ENCODE measurements at regions not wholly inside any gene's neighbourhood (a gene's known extent, or its start where the extent isn't known, plus 50 kb on each side); places are given as distances from the start of the nearest gene placed in this dataset.

- H3K27me3 ChIP-seq = no peaks in the 10 kb centered on the region
- TF ChIP-seq POLR2AphosphoS5 (IDR thresholded peaks at IDR 0.05) = no peak
- TF ChIP-seq POLR2A (IDR thresholded peaks at IDR 0.05) = no peak
- no peak for TF ChIP-seq EP300 (IDR thresholded peaks at IDR 0.05)
- TF ChIP-seq CTCF (IDR thresholded peaks at IDR 0.05) = no peak
- no peak overlapping the region for H3K27ac ChIP-seq
- H3K9me3 ChIP-seq = no peaks in the 10 kb centered on the region
- no peak for ATAC-seq
- no peak overlapping the region for H3K4me3 ChIP-seq
- H3K4me1 ChIP-seq = no peaks in the 10 kb centered on the region
- no CpG with 5 or more reads among the region's 3 CpGs for WGBS, 2 donors (ENCODE audit: low coverage in 1 of 2)
- H3K36me3 ChIP-seq = no peaks in the 10 kb centered on the region
Observed at GRCh38 chr2:129863350-129863749, 116.1 kb upstream of the RAB6C start.

- no peak for ATAC-seq
- 85% methylated on average over 1 of the region's 1 CpG; no CpG with 5 or more reads in 1 of the 2 donors for WGBS, 2 donors (ENCODE audit: low coverage in 1 of 2)
- TF ChIP-seq POLR2A (IDR thresholded peaks at IDR 0.05) = no peak
- TF ChIP-seq CTCF (IDR thresholded peaks at IDR 0.05) = no peak
- no peak for TF ChIP-seq POLR2AphosphoS5 (IDR thresholded peaks at IDR 0.05)
- TF ChIP-seq EP300 (IDR thresholded peaks at IDR 0.05) = no peak
- no peaks in the 10 kb centered on the region for H3K27me3 ChIP-seq
- H3K27ac ChIP-seq = no peak overlapping the region
- H3K36me3 ChIP-seq = no peaks in the 10 kb centered on the region
- H3K9me3 ChIP-seq = no peaks in the 10 kb centered on the region
- no peak overlapping the region for H3K4me3 ChIP-seq
- H3K4me1 ChIP-seq = no peaks in the 10 kb centered on the region
Observed at GRCh38 chr2:129864719-129865118, 114.7 kb upstream of the RAB6C start.

- TF ChIP-seq EP300 (IDR thresholded peaks at IDR 0.05) (no peak), POLR2A (IDR thresholded peaks at IDR 0.05) (no peak), CTCF (IDR thresholded peaks at IDR 0.05) (no peak), POLR2AphosphoS5 (IDR thresholded peaks at IDR 0.05) (no peak)
- Histone ChIP-seq H3K27me3 (no peaks in the 10 kb centered on the region), H3K4me3 (no peak overlapping the region), H3K27ac (no peak overlapping the region), H3K4me1 (no peaks in the 10 kb centered on the region), H3K9me3 (no peaks in the 10 kb centered on the region), H3K36me3 (no peaks in the 10 kb centered on the region)
- no peak for ATAC-seq
- 91 to 100% methylated on average over 5 to 7 of the region's 11 CpGs for WGBS, 2 donors (ENCODE audit: low coverage in 1 of 2)
Observed at GRCh38 chr2:129865976-129866375, 113.5 kb upstream of the RAB6C start.

GRCh38 chr2:129866391-129866790, 113.1 kb upstream of the RAB6C start:
- H3K4me3 ChIP-seq = no peak overlapping the region
- H3K9me3 ChIP-seq = no peaks in the 10 kb centered on the region
- no peaks in the 10 kb centered on the region for H3K36me3 ChIP-seq
- ATAC-seq = no peak
- H3K27ac ChIP-seq = no peak overlapping the region
- WGBS, 2 donors (ENCODE audit: low coverage in 1 of 2) = 96 to 100% methylated on average over 3 of the region's 3 CpGs
- H3K4me1 ChIP-seq = no peaks in the 10 kb centered on the region
- H3K27me3 ChIP-seq = no peaks in the 10 kb centered on the region
- TF ChIP-seq POLR2AphosphoS5 (IDR thresholded peaks at IDR 0.05) (no peak), CTCF (IDR thresholded peaks at IDR 0.05) (no peak), POLR2A (IDR thresholded peaks at IDR 0.05) (no peak), EP300 (IDR thresholded peaks at IDR 0.05) (no peak)

- no peak for TF ChIP-seq POLR2A (IDR thresholded peaks at IDR 0.05)
- no peak for TF ChIP-seq CTCF (IDR thresholded peaks at IDR 0.05)
- no peak for TF ChIP-seq EP300 (IDR thresholded peaks at IDR 0.05)
- no peak for TF ChIP-seq POLR2AphosphoS5 (IDR thresholded peaks at IDR 0.05)
- ATAC-seq = no peak
- WGBS, 2 donors (ENCODE audit: low coverage in 1 of 2) = 82 to 85% methylated on average over 2 to 3 of the region's 8 CpGs
- Histone ChIP-seq H3K27ac (no peak overlapping the region), H3K4me3 (no peak overlapping the region), H3K9me3 (no peaks in the 10 kb centered on the region), H3K27me3 (no peaks in the 10 kb centered on the region), H3K4me1 (no peaks in the 10 kb centered on the region), H3K36me3 (no peaks in the 10 kb centered on the region)
Observed at GRCh38 chr2:129868151-129868550, 111.3 kb upstream of the RAB6C start.

Data from gastroesophageal sphincter (tissue), 4 donors.